ENCODE measurements at regions not wholly inside any gene's neighbourhood (a gene's known extent, or its start where the extent isn't known, plus 50 kb on each side); places are given as distances from the start of the nearest gene placed in this dataset.

- intact Hi-C loops (cut with DNase I), result no loop called here
- Histone ChIP-seq H3K4me1 (replicated peaks) (no peaks in the 10 kb centered on the region), H3K4me3 (no peak overlapping the region), H3K27ac (no peak overlapping the region), H3K27me3 (replicated peaks; ENCODE audit: insufficient read depth) (no peaks in the 10 kb centered on the region), H3K36me3 (no peaks in the 10 kb centered on the region), H3K9me3 (no peaks in the 10 kb centered on the region)
- 50% methylated on average over 7 of the region's 7 CpGs for WGBS
- TF ChIP-seq POLR2A (IDR thresholded peaks at IDR 0.05) (no peak), CTCF (IDR thresholded peaks at IDR 0.05) (no peak), POLR2AphosphoS5 (IDR thresholded peaks at IDR 0.05) (no peak)
- DNase-seq (ENCODE audit: low spot score), result no peak
Observed at GRCh38 chr20:52448513-52449232, 257.1 kb upstream of the ZFP64 start.

- WGBS, result 100% methylated on average over 1 of the region's 1 CpG
- H3K9me3 ChIP-seq, result no peaks in the 10 kb centered on the region
- TF ChIP-seq POLR2A (IDR thresholded peaks at IDR 0.05) (no peak), POLR2AphosphoS5 (IDR thresholded peaks at IDR 0.05) (no peak), CTCF (IDR thresholded peaks at IDR 0.05) (no peak)
- intact Hi-C loops (cut with DNase I), result no loop called here
- no peak for DNase-seq (ENCODE audit: low spot score)
- no peaks in the 10 kb centered on the region for H3K4me1 ChIP-seq (replicated peaks)
- H3K36me3 ChIP-seq, result no peaks in the 10 kb centered on the region
- H3K27ac ChIP-seq, result no peak overlapping the region
- H3K4me3 ChIP-seq, result no peak overlapping the region
- H3K27me3 ChIP-seq (replicated peaks; ENCODE audit: insufficient read depth), result no peaks in the 10 kb centered on the region
Observed at GRCh38 chr20:52447225-52447551, 255.6 kb upstream of the ZFP64 start.

- no peak for DNase-seq (ENCODE audit: low spot score)
- Histone ChIP-seq H3K27ac (no peak overlapping the region), H3K9me3 (no peaks in the 10 kb centered on the region), H3K4me1 (replicated peaks) (no peaks in the 10 kb centered on the region), H3K4me3 (no peak overlapping the region), H3K27me3 (replicated peaks; ENCODE audit: insufficient read depth) (no peaks in the 10 kb centered on the region), H3K36me3 (no peaks in the 10 kb centered on the region)
- WGBS, result 92% methylated on average over 14 of the region's 14 CpGs
- intact Hi-C loops (cut with DNase I), result no loop called here
- TF ChIP-seq CTCF (IDR thresholded peaks at IDR 0.05) (no peak), POLR2A (IDR thresholded peaks at IDR 0.05) (no peak), POLR2AphosphoS5 (IDR thresholded peaks at IDR 0.05) (no peak)
Observed at GRCh38 chr20:52446421-52447224, 255.0 kb upstream of the ZFP64 start.

- H3K27me3 ChIP-seq (replicated peaks; ENCODE audit: insufficient read depth), result no peaks in the 10 kb centered on the region
- TF ChIP-seq POLR2A (IDR thresholded peaks at IDR 0.05) (no peak), POLR2AphosphoS5 (IDR thresholded peaks at IDR 0.05) (no peak), CTCF (IDR thresholded peaks at IDR 0.05) (no peak)
- H3K36me3 ChIP-seq, result no peaks in the 10 kb centered on the region
- no peak for DNase-seq (ENCODE audit: low spot score)
- 44% methylated on average over 1 of the region's 1 CpG for WGBS
- intact Hi-C loops (cut with DNase I), result no loop called here
- H3K4me1 ChIP-seq (replicated peaks), result no peaks in the 10 kb centered on the region
- no peak overlapping the region for H3K27ac ChIP-seq
- no peak overlapping the region for H3K4me3 ChIP-seq
- H3K9me3 ChIP-seq, result no peaks in the 10 kb centered on the region
Observed at GRCh38 chr20:52444455-52444854, 252.9 kb upstream of the ZFP64 start.

- DNase-seq (ENCODE audit: low spot score), result no peak
Observed at GRCh38 chr20:52443874-52444273, 252.3 kb upstream of the ZFP64 start.

More at GRCh38 chr20:52443874-52444273, 252.3 kb upstream of the ZFP64 start:
- Histone ChIP-seq H3K27ac (no peak overlapping the region), H3K9me3 (no peaks in the 10 kb centered on the region), H3K4me1 (replicated peaks) (no peaks in the 10 kb centered on the region), H3K36me3 (no peaks in the 10 kb centered on the region), H3K27me3 (replicated peaks; ENCODE audit: insufficient read depth) (no peaks in the 10 kb centered on the region), H3K4me3 (no peak overlapping the region)
- intact Hi-C loops (cut with DNase I), result no loop called here
- TF ChIP-seq POLR2AphosphoS5 (IDR thresholded peaks at IDR 0.05) (no peak), POLR2A (IDR thresholded peaks at IDR 0.05) (no peak), CTCF (IDR thresholded peaks at IDR 0.05) (no peak)

All from prostate gland (tissue), 2 donors.